HepG2 (cell line): ENCODE measurements at regions not wholly inside any gene's neighbourhood (a gene's known extent, or its start where the extent isn't known, plus 50 kb on each side); places are given as distances from the start of the nearest gene placed in this dataset.

Source experiments
- ATAC-seq: fragments of 200-7000 bp; cut with Tn5 transposase; 3 replicates; pipeline ENCODE4 v1.9.1; 2020; ENCODE audit warnings: mild to moderate bottlenecking, moderate library complexity
- BruUV-seq: library from RNA; stranded (reverse); fragments of 400-500 nt; replicated peaks from 2 replicates; lab custom pipeline; 2021; lab: Mats Ljungman, UMichigan
- CTCF ChIA-PET: fragments of 300-600 bp; formaldehyde crosslinking; extraction: SDS; loops from one replicate; lab custom pipeline; 2021; ENCODE audit warnings: low total read pairs, inconsistent platforms, low intra/inter-chr PET ratio; lab: Yijun Ruan, JAX
- POLR2A ChIA-PET: fragments of 350-600 bp; sonication (Branson Sonifier 250); formaldehyde crosslinking; loops from one replicate; lab custom pipeline; 2020; ENCODE audit warnings: antibody characterized with exemption, inconsistent platforms; lab: Yijun Ruan, JAX
- DNase-seq: peaks from one replicate; pipeline ENCODE4 v3.0.0-alpha.2; 2015; ENCODE audit warnings: low spot score
- FAIRE-seq: peaks from 3 replicates; lab custom pipeline; 2011; peaks lifted over from hg19 to GRCh38; lab: Jason Lieb, UNC
- H2AFZ ChIP-seq: one replicate; pipeline ENCODE4 v1.6.1; 2011; ENCODE audit warnings: low read length, inconsistent platforms
- H3K27ac ChIP-seq: fragments of 300-600 bp; 3 replicates; pipeline ENCODE4 v1.8.0; 2011; ENCODE audit warnings: mixed run types, mild to moderate bottlenecking, mixed read lengths, low read length, inconsistent platforms; ENCODE audit not compliant: insufficient read depth; ENCODE audit errors: extremely low read length
- H3K27me3 ChIP-seq, 2 experiments: fragments of 200-600 bp in 1 of 2; 2 replicates in 1 of 2; 3 replicates in 1 of 2; pipeline versions ENCODE4 v1.6.0 to v1.8.0; 2011; ENCODE audit warnings: low read length in 2 of 2, mild to moderate bottlenecking in 2 of 2, moderate library complexity in 2 of 2, inconsistent platforms in 1 of 2; ENCODE audit not compliant: insufficient read depth in 2 of 2, control insufficient read depth in 1 of 2
- H3K36me3 ChIP-seq, 2 experiments: fragments of 200-600 bp in 1 of 2; replicated peaks in 1 of 2; 2 replicates in 1 of 2; 3 replicates in 1 of 2; pipeline versions ENCODE4 v1.5.1 to v1.8.0; 2011; ENCODE audit warnings: low read length in 2 of 2, inconsistent platforms in 1 of 2; ENCODE audit not compliant: insufficient read depth in 2 of 2, control insufficient read depth in 1 of 2
- H3K4me1 ChIP-seq: 2 replicates; pipeline ENCODE4 v1.5.1; 2012; ENCODE audit warnings: low read length, inconsistent platforms; ENCODE audit not compliant: insufficient read depth
- H3K4me2 ChIP-seq: 2 replicates; pipeline ENCODE4 v1.6.0; 2011; ENCODE audit warnings: low read depth, low read length, inconsistent platforms
- H3K4me3 ChIP-seq, 3 experiments: fragments of 200-600 bp in 1 of 3; sonication (generic), shearing (Covaris generic) in 1 of 3; replicated peaks in 1 of 3; 2 replicates each; pipeline ENCODE4 v1.5.1; 2011 to 2016; ENCODE audit warnings: low read length in 3 of 3, inconsistent platforms in 2 of 3, low read depth in 2 of 3, mild to moderate bottlenecking in 2 of 3, control low read depth in 1 of 3, mixed read lengths in 1 of 3; ENCODE audit not compliant: insufficient read depth in 1 of 3
- H3K79me2 ChIP-seq: one replicate; pipeline ENCODE4 v1.6.1; 2011; ENCODE audit warnings: low read length, inconsistent platforms; ENCODE audit not compliant: insufficient read depth
- H3K9ac ChIP-seq: 2 replicates; pipeline ENCODE4 v1.6.0; 2011; ENCODE audit warnings: mild to moderate bottlenecking, low read depth, low read length, inconsistent platforms; ENCODE audit not compliant: insufficient read depth
- H3K9me3 ChIP-seq: 2 replicates; pipeline ENCODE4 v1.5.1; 2012; ENCODE audit warnings: mild to moderate bottlenecking, low read length
- H4K20me1 ChIP-seq: 2 replicates; pipeline ENCODE4 v1.6.0; 2011; ENCODE audit warnings: inconsistent platforms, mild to moderate bottlenecking, low read length, moderate library complexity; ENCODE audit not compliant: insufficient read depth
- HIVEP1 ChIP-seq: sonication (generic); formaldehyde crosslinking; IDR thresholded peaks from 2 replicates; pipeline ENCODE4 v1.4.0; 2020; ENCODE audit warnings: mild to moderate bottlenecking, missing genetic modification reagents
- IKZF4 ChIP-seq: sonication (generic); formaldehyde crosslinking; IDR thresholded peaks from 2 replicates; pipeline ENCODE4 v1.5.1; 2020; ENCODE audit warnings: borderline replicate concordance, mild to moderate bottlenecking, low read depth, missing genetic modification reagents; ENCODE audit errors: not compliant biosample characterization
- PAX8 ChIP-seq: sonication (generic); formaldehyde crosslinking; IDR thresholded peaks from 2 replicates; pipeline ENCODE4 v1.8.0; 2022; ENCODE audit warnings: mild to moderate bottlenecking, missing genetic modification reagents, borderline replicate concordance
- RAD21 ChIP-seq: fragments of 450-650 bp; formaldehyde crosslinking; IDR thresholded peaks from 2 replicates; pipeline ENCODE4 v1.5.0; 2020; ENCODE audit warnings: mild to moderate bottlenecking
- SOX6 ChIP-seq, 2 experiments: fragments of 450-650 bp in 1 of 2; sonication (generic) in 1 of 2; formaldehyde crosslinking in 1 of 2; IDR thresholded peaks; 2 replicates each; pipeline versions ENCODE4 v1.4.0 to v1.6.1; 2017 to 2020; ENCODE audit warnings: antibody characterized with exemption in 1 of 2, mild to moderate bottlenecking in 1 of 2, missing genetic modification reagents in 1 of 2
- ZEB1 ChIP-seq: IDR thresholded peaks from 2 replicates; pipeline ENCODE4 v1.6.1; 2012; ENCODE audit warnings: mild to moderate bottlenecking, low read depth, inconsistent platforms; ENCODE audit not compliant: insufficient replicate concordance
- ZFP90 ChIP-seq: sonication (generic); formaldehyde crosslinking; IDR thresholded peaks from 2 replicates; pipeline ENCODE4 v1.8.0; 2022; ENCODE audit warnings: missing genetic modification reagents, mild to moderate bottlenecking, inconsistent platforms, borderline replicate concordance
- ZNF329 ChIP-seq: sonication (generic); formaldehyde crosslinking; IDR thresholded peaks from 2 replicates; pipeline ENCODE4 v1.9.0; 2021; ENCODE audit warnings: low read depth, mild to moderate bottlenecking, missing genetic modification reagents
- ZNF878 ChIP-seq: sonication (generic); formaldehyde crosslinking; IDR thresholded peaks from 2 replicates; pipeline ENCODE4 v1.8.1; 2023; ENCODE audit warnings: mild to moderate bottlenecking, missing genetic modification reagents, moderate library complexity
- WGBS: methylation state at CpG from one replicate; pipeline ENCODE4 v1.1.6; 2017; ENCODE audit warnings: low lambda C conversion rate; 5-methylcytosine and 5-hydroxymethylcytosine counted together
- in situ Hi-C: cut with HindIII; loops from 2 replicates; pipeline ENCODE4 v1.10.0; 2017; ENCODE audit warnings: low pct_unique_long_range_greater_than_20kb; ENCODE audit not compliant: extremely low pct_ligation_motif_present
- intact Hi-C: fragments of 100-400 bp; cut with micrococcal nuclease; formaldehyde crosslinking; loops from one replicate; pipeline ENCODE4 v1.10.0; 2022; ENCODE audit not compliant: unreplicated experiment
- TF ChIP-seq, protein P1 (sequence below): sonication (generic); formaldehyde crosslinking; IDR thresholded peaks from 2 replicates; pipeline ENCODE4 v1.4.0; 2020; ENCODE audit warnings: missing genetic modification reagents, borderline replicate concordance
- TF ChIP-seq, protein P2 (sequence below): sonication (generic); formaldehyde crosslinking; IDR thresholded peaks from 2 replicates; pipeline ENCODE4 v1.4.0; 2020; ENCODE audit warnings: missing genetic modification reagents
- TF ChIP-seq, protein P3 (sequence below): sonication (generic); formaldehyde crosslinking; IDR thresholded peaks from 2 replicates; pipeline ENCODE4 v1.5.0; 2020; ENCODE audit warnings: mild to moderate bottlenecking, missing genetic modification reagents, moderate library complexity

DNA sequence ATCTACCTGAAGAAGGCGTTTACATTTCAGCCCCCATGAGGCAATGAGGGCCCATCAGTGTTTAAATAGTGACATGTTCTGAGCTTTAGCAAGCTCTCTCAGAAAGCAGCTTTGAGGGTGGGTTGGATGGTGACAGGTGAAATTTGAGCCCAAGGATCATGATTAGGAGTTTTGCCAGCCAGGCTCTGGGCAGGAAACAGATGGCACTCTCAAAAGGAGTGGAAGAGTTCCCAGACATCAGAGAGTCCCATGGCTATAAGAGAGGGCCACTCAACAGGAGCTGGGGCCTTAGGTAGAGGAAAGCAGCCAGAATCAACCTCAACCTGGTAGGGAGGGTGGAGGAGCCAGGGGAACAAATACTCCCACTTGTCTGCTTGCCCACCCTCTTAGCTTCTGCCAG, 499.8 kb downstream of the MID1IP1 start:
- no peaks in the 10 kb centered on the region for H3K27me3 ChIP-seq
- CTCF ChIA-PET, result no interaction called here
- H3K9me3 ChIP-seq, result peaks cover 6% of the 10 kb centered on the region; the same call in 1 of the 2 replicates
- FAIRE-seq (no peak), DNase-seq (no peak), ATAC-seq (no peak)
- POLR2A ChIA-PET, result no interaction called here
- WGBS, result no CpG with 5 or more reads among the region's 1 CpG
- BruUV-seq, result no TSS peak
- intact Hi-C loops (no loop called here), in situ Hi-C loops (no loop called here)
- no peaks in the 10 kb centered on the region for H3K36me3 ChIP-seq
- no peak overlapping the region for H3K4me2 ChIP-seq
- H3K79me2 ChIP-seq, result no peaks in the 10 kb centered on the region
- no peaks in the 10 kb centered on the region for H3K4me1 ChIP-seq
- no peak for TF ChIP-seq SOX6 (IDR thresholded peaks at IDR 0.05)
- no peak for TF ChIP-seq SOX6 (CRISPR knock-in tag; IDR thresholded peaks at IDR 0.05)
- TF ChIP-seq RAD21 (CRISPR knock-in tag), result no peak
- no peak for TF ChIP-seq ZNF329
- no peak for TF ChIP-seq HIVEP1 (CRISPR knock-in tag)
- TF ChIP-seq, protein P1, sequence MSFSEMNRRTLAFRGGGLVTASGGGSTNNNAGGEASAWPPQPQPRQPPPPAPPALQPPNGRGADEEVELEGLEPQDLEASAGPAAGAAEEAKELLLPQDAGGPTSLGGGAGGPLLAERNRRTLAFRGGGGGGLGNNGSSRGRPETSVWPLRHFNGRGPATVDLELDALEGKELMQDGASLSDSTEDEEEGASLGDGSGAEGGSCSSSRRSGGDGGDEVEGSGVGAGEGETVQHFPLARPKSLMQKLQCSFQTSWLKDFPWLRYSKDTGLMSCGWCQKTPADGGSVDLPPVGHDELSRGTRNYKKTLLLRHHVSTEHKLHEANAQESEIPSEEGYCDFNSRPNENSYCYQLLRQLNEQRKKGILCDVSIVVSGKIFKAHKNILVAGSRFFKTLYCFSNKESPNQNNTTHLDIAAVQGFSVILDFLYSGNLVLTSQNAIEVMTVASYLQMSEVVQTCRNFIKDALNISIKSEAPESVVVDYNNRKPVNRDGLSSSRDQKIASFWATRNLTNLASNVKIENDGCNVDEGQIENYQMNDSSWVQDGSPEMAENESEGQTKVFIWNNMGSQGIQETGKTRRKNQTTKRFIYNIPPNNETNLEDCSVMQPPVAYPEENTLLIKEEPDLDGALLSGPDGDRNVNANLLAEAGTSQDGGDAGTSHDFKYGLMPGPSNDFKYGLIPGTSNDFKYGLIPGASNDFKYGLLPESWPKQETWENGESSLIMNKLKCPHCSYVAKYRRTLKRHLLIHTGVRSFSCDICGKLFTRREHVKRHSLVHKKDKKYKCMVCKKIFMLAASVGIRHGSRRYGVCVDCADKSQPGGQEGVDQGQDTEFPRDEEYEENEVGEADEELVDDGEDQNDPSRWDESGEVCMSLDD (CRISPR knock-in tag), result no peak
- TF ChIP-seq ZFP90, result no peak
- H3K27ac ChIP-seq, result no peak overlapping the region
- no peaks in the 10 kb centered on the region for H4K20me1 ChIP-seq
- H2AFZ ChIP-seq, result no peak overlapping the region
- H3K4me3 ChIP-seq, result no peak overlapping the region
- H3K9ac ChIP-seq, result no peak overlapping the region

DNA sequence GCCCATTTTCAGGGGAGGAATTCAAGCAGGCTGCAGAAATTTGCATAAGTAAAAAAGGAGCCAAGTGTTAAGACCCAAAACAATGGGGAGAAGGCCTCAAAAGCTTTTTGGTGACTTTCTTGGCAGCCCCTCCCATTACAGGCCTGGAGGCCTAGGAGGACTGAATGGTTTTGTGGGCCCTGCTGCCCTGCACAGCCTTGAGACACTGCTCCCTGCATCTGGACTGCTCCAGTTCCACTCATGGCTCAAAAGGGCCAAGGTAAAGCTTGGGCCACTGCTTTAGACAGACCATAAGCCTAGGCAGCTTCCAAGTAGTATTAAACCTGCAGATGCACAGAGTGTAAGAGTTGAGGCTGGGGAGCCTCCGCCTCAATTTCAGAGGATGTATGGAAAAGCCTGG, 501.6 kb downstream of the MID1IP1 start:
- Histone ChIP-seq H3K27ac (no peak overlapping the region), H3K36me3 (no peaks in the 10 kb centered on the region), H3K79me2 (no peaks in the 10 kb centered on the region), H3K4me2 (no peak overlapping the region), H3K27me3 (no peaks in the 10 kb centered on the region), H4K20me1 (no peaks in the 10 kb centered on the region), H2AFZ (no peak overlapping the region), H3K4me1 (no peaks in the 10 kb centered on the region), H3K4me3 (no peak overlapping the region), H3K9ac (no peak overlapping the region), H3K9me3 (peaks cover 6% of the 10 kb centered on the region; the same call in 1 of the 2 replicates)
- no TSS peak for BruUV-seq
- WGBS, result no CpG with 5 or more reads among the region's 1 CpG
- in situ Hi-C loops, result no loop called here
- ChIA-PET POLR2A (no interaction called here), CTCF (no interaction called here)
- ATAC-seq (no peak), FAIRE-seq (no peak), DNase-seq (no peak)
- intact Hi-C loops, result no loop called here
- TF ChIP-seq IKZF4 (CRISPR knock-in tag) (no peak), PAX8 (CRISPR knock-in tag) (no peak), ZEB1 (no peak), ZNF878 (CRISPR knock-in tag) (no peak)
- TF ChIP-seq, protein P2, sequence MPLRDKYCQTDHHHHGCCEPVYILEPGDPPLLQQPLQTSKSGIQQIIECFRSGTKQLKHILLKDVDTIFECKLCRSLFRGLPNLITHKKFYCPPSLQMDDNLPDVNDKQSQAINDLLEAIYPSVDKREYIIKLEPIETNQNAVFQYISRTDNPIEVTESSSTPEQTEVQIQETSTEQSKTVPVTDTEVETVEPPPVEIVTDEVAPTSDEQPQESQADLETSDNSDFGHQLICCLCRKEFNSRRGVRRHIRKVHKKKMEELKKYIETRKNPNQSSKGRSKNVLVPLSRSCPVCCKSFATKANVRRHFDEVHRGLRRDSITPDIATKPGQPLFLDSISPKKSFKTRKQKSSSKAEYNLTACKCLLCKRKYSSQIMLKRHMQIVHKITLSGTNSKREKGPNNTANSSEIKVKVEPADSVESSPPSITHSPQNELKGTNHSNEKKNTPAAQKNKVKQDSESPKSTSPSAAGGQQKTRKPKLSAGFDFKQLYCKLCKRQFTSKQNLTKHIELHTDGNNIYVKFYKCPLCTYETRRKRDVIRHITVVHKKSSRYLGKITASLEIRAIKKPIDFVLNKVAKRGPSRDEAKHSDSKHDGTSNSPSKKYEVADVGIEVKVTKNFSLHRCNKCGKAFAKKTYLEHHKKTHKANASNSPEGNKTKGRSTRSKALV (CRISPR knock-in tag), result no peak
- TF ChIP-seq, protein P3, sequence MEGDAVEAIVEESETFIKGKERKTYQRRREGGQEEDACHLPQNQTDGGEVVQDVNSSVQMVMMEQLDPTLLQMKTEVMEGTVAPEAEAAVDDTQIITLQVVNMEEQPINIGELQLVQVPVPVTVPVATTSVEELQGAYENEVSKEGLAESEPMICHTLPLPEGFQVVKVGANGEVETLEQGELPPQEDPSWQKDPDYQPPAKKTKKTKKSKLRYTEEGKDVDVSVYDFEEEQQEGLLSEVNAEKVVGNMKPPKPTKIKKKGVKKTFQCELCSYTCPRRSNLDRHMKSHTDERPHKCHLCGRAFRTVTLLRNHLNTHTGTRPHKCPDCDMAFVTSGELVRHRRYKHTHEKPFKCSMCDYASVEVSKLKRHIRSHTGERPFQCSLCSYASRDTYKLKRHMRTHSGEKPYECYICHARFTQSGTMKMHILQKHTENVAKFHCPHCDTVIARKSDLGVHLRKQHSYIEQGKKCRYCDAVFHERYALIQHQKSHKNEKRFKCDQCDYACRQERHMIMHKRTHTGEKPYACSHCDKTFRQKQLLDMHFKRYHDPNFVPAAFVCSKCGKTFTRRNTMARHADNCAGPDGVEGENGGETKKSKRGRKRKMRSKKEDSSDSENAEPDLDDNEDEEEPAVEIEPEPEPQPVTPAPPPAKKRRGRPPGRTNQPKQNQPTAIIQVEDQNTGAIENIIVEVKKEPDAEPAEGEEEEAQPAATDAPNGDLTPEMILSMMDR (CRISPR knock-in tag), result no peak
